ENCODE measurements at regions not wholly inside any gene's neighbourhood (a gene's known extent, or its start where the extent isn't known, plus 50 kb on each side); places are given as distances from the start of the nearest gene placed in this dataset.
"Not testable (repeated sequence)": the region's sequence is repeated elsewhere in the genome, so short reads cannot be mapped to it uniquely, and the experiment has no call there.

- in situ Hi-C loops (cut with MboI; ENCODE audit: low sequenced_read_pairs) = not testable (repeated sequence)
These were observed 116.1 kb upstream of the GJE1 start for GRCh38 chr6:142016666-142017065.

DNA sequence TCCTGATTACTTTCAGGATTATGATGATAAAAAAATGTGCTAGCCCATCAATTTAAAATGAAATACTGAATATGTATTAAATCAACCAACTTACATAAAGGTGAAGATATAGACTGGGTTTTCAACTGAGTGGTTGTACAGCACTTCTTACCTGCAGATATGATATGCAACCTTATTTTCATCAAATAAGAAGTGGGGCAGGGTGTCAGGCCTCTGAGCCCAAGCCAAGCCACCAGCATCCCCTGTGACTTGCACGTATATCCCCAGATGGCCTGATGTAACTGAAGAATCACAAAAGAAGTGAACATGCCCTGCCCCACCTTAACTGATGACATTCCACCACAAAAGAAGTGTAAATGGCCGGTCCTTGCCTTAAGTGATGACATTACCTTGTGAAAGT lies 117.3 kb upstream of the GJE1 start:
- in situ Hi-C loops (cut with MboI; ENCODE audit: low sequenced_read_pairs) = not testable (repeated sequence)

- in situ Hi-C loops (cut with MboI; ENCODE audit: low sequenced_read_pairs) = no loop called here
These were observed 117.7 kb upstream of the GJE1 start for GRCh38 chr6:142015011-142015410.

DNA sequence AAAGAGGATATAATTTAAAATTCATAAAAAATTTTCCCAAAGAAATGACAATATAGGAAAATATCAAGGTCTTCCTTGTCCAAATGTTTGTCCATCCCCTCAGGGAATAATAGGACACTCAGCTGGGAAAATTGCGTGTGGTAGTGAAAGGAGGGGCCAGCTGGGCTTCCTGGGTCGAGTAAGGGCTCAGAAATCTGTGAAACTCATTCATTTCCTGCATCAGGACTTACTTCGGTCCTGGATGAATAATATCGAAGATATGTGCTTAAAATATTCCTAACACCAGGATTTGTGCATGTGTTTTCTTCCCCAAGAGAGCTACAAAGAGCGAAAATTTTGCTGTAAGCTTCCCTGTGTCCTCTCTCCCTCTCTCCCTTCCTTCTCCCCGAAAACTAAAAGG lies 118.2 kb upstream of the GJE1 start:
- in situ Hi-C loops (cut with MboI; ENCODE audit: low sequenced_read_pairs) = no loop called here

DNA sequence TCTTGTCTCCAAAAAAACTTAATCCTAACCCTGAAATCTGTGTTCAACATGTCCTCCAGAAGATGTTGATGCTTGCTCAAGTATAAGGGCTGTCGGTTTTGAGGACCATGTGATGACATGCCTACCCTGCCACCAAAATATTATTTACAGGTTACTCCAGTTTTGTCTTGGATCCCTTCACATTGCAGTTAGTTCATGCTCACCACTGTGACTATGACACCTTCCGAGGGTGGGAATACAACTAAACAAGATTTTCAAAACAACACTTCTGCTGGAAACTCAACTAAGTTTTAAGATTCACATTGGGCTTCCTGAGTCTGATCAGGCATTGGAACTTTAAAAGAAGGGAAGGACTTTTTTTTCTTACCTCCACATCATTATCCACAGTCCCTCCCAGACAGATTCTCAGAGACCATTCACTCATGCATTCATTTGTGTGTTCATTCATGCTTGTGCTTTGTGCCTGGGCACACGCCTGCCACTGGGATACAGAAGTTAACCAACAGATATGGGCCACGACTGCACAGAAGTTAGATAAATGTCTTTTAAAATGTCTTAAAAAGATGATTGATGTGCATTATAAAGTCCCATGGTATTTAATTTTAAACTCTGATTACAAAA lies 118.7 kb upstream of the GJE1 start:
- in situ Hi-C loops (cut with MboI; ENCODE audit: low sequenced_read_pairs) = no loop called here

DNA sequence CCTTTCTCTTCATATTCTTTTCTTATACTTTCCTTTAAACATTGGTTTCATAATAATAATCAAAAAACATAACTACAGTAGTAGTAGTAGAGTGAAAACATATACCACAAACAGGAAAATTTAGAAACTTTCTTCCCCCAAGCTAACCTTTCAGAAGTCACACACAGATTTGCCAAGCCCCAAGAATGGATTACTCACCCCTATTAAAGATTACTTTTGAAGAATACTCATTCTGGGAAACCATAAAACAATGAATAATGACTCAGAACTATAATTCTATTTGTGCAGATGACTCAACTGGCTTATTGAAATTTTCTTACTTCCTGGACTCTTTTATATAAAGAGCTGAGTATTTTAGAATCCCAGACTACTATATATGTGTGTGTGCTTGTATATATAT lies 119.4 kb upstream of the GJE1 start:
- in situ Hi-C loops (cut with MboI; ENCODE audit: low sequenced_read_pairs) = no loop called here

DNA sequence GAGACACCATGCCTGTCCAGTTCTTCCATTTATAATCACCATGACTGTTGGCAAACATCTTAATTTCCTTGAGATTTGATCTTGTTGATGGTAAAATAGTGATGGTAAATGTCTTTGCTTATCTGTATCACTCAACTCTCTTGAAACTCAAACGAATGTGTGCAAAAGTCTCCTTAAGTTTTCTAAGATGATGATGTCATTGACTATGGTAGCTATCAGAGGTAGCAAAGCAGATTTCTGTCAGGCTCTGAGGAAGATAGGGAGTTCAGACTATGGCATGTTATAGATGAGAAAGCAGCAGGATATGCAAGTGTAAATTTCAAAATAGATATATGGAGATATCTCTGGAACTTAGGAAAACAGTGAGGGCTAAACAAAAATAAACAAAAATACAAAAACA lies 121.0 kb upstream of the GJE1 start:
- in situ Hi-C loops (cut with MboI; ENCODE audit: low sequenced_read_pairs) = no loop called here

GRCh38 chr6:142011156-142011555 lies 121.6 kb upstream of the GJE1 start:
- in situ Hi-C loops (cut with MboI; ENCODE audit: low sequenced_read_pairs) = no loop called here

DNA sequence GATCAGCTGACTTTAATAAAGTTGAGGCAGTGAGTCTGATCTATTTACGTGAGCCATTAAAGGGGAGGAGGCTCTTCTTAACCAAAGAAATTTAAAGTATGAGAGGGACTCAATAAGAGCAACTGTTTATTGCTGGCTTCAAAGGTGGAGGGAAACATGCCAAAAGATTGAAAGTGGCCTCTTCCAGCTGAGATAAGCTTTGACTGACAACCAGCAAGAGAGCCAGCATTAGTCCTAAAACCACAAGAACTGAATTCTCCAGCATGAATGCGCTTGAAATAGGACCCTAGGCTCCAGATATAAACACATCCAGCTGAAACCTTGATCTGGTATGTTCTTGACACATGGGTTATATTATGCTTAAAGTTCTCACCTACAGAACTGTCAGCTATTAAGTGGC lies 123.1 kb upstream of the GJE1 start:
- in situ Hi-C loops (cut with MboI; ENCODE audit: low sequenced_read_pairs) = no loop called here

GRCh38 chr6:142008781-142009180 lies 123.9 kb upstream of the GJE1 start:
- in situ Hi-C loops (cut with MboI; ENCODE audit: low sequenced_read_pairs) = no loop called here

- in situ Hi-C loops (cut with MboI; ENCODE audit: low sequenced_read_pairs) = no loop called here
These were observed 124.5 kb upstream of the GJE1 start for GRCh38 chr6:142008016-142008735.

GRCh38 chr6:142005021-142005420 lies 127.7 kb upstream of the GJE1 start:
- in situ Hi-C loops (cut with MboI; ENCODE audit: low sequenced_read_pairs) = no loop called here

DNA sequence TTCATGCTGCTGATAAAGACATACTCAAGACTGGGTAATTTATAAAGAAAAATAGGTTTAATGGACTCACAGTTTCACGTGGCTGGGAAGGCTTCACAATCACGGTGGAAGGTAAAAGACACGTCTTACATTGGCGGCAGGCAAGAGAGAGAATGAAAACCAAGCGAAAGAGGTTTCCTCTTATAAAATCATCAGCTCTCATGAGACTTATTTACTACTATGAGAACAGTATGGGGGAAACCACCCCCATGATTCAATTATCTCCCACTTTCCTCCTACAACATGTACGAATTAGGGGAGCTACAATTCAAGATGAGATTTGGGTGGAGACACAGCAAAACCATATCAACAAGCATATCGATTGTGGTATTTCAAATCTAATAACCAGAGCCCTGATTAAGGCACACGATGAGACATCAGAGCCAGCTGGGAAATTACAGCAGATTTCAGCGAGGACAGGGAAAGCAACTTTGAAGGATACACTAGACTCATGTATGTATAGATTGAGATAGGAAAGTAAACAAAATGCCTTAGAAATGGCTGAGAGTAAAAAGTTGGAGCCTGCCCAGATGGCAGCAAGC lies 129.8 kb upstream of the GJE1 start:
- in situ Hi-C loops (cut with MboI; ENCODE audit: low sequenced_read_pairs) = no loop called here

- in situ Hi-C loops (cut with MboI; ENCODE audit: low sequenced_read_pairs) = no loop called here
These were observed 135.9 kb upstream of the GJE1 start for GRCh38 chr6:141996823-141997222.

- in situ Hi-C loops (cut with MboI; ENCODE audit: low sequenced_read_pairs) = no loop called here
These were observed 140.6 kb upstream of the GJE1 start for GRCh38 chr6:141992109-141992508.

DNA sequence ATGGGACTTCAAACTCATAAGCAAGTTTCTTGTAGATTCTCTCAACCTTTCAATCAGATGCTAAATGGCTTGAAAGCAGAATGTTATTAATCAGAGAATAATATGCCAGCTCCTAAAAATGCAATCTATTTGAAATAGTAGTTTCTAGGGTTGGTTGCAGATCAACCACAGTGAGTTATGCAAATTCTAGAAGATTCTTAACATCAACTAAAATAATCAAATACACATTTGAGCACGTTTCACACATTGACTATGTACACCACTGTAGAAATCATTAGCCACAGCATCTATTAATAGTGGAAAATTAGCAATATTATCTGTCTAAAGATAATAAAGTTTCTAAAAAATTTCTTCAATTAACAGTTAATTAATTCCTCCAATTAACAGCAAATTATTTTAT lies 141.9 kb upstream of the GJE1 start:
- in situ Hi-C loops (cut with MboI; ENCODE audit: low sequenced_read_pairs) = no loop called here

DNA sequence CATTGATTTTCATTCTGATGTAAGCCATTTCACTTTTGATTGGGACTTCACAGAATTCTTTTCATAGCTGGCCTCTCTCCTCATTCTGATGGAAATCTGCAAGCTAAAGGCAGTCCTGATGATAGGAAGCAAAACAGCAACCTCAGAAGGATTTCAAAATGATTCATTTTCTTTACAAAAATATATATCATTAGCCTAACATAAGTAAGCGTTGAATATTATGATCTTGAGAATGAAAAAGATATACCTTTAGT lies 143.1 kb upstream of the GJE1 start:
- in situ Hi-C loops (cut with MboI; ENCODE audit: low sequenced_read_pairs) = no loop called here

DNA sequence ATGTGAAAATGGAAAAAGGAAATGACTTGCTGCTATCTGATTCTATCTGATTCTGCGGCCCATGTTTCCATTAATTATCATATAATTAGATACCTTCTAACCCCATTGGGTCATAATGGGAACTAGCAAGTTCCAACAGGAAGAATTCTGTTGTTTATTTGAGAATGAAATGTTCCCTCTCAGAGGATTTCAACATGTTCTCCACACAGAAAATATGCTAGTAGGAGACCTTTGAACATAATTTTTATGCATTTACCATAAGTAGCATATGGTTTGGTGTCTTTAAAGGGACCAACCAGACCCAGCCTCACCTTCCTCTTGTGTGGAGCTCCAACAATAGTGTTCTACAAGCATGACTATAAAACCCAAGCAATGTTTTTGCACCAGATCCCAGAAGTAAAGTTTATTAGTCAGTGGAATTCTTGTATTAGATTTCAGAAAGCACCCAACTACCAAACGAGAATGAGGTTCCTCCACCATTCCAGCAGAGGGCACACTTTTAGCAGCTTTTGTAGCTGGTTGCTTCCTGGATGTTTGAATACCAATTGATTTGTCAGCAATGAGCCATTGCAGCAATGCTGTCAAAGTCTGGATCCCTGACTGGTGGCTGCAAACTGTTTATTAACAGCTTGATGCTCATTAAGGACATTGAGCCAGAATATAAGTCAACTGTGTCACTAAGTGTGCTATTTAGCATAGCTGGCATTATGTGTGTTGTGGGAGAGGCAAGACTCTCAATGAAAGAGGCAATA lies 143.6 kb upstream of the GJE1 start:
- in situ Hi-C loops (cut with MboI; ENCODE audit: low sequenced_read_pairs) = no loop called here

DNA sequence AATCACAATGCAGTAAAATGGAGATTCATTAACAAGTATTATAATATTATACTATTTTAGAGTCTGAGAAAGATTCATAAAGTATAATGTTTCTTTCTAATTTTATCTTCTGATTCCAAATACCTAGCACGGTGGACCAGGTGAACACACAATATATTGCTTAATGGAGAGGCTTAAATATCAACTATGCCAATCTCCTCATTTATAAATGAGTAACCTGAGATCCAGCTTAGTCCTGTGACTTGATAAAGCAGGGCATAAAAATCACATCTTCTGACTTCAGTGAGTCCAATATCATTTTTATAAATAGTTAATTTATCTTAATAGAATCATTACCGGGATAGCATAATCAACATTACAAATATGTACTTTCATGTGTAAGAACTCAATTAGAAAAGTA lies 144.4 kb upstream of the GJE1 start:
- in situ Hi-C loops (cut with MboI; ENCODE audit: low sequenced_read_pairs) = no loop called here

DNA sequence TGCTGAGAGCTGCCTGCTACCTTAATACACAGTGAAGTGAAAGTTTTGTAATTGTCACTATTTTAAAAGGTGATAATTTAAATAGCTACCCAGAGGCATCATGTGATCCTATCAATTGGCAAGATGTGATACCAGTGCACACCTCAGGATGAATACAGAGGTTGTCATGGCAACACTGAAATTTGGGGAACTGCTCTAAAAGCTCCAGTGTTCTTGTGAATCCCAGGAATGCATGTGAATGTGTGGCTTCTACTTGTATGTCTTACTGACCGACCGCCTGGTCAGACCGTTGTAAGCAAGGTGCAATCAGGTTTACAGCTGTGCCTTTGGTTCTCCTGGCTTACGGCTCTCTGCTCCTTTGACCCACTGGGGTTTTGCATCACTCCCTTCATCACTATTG lies 146.3 kb upstream of the GJE1 start:
- in situ Hi-C loops (cut with MboI; ENCODE audit: low sequenced_read_pairs) = no loop called here

DNA sequence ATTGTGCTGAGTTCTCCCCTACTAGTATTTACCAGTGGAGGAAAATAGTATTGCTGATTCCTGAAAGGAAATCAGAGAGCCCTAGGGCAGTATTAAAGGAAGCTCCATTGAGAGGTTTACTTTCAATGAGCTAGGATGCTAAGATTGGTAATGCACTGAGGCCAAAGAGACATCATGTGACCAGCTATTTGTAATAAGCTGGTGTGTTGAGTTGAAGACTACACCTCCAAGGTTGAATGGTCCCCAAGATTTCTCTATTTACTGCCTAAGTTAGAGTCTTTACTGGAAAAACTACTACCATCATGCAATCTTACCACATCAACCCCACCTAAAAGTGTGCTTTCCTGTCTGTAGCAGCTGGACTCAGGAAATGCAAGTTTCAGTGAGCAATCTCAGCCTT lies 151.5 kb upstream of the GJE1 start:
- in situ Hi-C loops (cut with MboI; ENCODE audit: low sequenced_read_pairs) = no loop called here

- in situ Hi-C loops (cut with MboI; ENCODE audit: low sequenced_read_pairs) = no loop called here
These were observed 154.9 kb upstream of the GJE1 start for GRCh38 chr6:141977782-141978181.

All from HL-60/S4 treated with retinoic acid at 250 ng/mL for 4 days and 3 days (cell line).